NT2/D1 (cell line): ENCODE measurements at regions not wholly inside any gene's neighbourhood (a gene's known extent, or its start where the extent isn't known, plus 50 kb on each side); places are given as distances from the start of the nearest gene placed in this dataset.

Source experiments
- DNase-seq: peaks from one replicate; pipeline ENCODE4 v3.0.0-alpha.2; 2011; ENCODE audit warnings: low read depth, low spot score
- H3K27me3 ChIP-seq: 2 replicates; pipeline ENCODE4 v1.6.0; 2011; ENCODE audit warnings: mild to moderate bottlenecking; ENCODE audit not compliant: insufficient read length, insufficient read depth
- H3K36me3 ChIP-seq: 2 replicates; pipeline ENCODE4 v1.6.1; 2011; ENCODE audit warnings: mild to moderate bottlenecking, low read length, mixed read lengths; ENCODE audit not compliant: insufficient read depth, insufficient read length
- H3K4me1 ChIP-seq: 2 replicates; pipeline ENCODE4 v1.5.1; 2011; ENCODE audit not compliant: insufficient read depth, insufficient read length
- H3K4me3 ChIP-seq: 2 replicates; pipeline ENCODE4 v1.5.1; 2011; ENCODE audit warnings: low read depth; ENCODE audit not compliant: insufficient read length
- H3K9ac ChIP-seq: 2 replicates; pipeline ENCODE4 v1.6.0; 2011; ENCODE audit warnings: low read depth; ENCODE audit not compliant: insufficient read length
- H3K9me3 ChIP-seq: 2 replicates; pipeline ENCODE4 v1.5.1; 2011; ENCODE audit warnings: mild to moderate bottlenecking, low read length; ENCODE audit not compliant: insufficient read depth
- SUZ12 ChIP-seq: IDR thresholded peaks from 2 replicates; pipeline ENCODE4 v1.6.1; 2011; ENCODE audit not compliant: insufficient read length, insufficient read depth; ENCODE audit errors: extremely low read depth
- YY1 ChIP-seq: IDR thresholded peaks from 2 replicates; pipeline ENCODE4 v1.6.1; 2011; ENCODE audit not compliant: insufficient read length, insufficient read depth
- ZNF274 ChIP-seq: IDR thresholded peaks from 2 replicates; pipeline ENCODE4 v1.6.1; 2011; ENCODE audit warnings: mild to moderate bottlenecking, low read depth, low read length

DNA sequence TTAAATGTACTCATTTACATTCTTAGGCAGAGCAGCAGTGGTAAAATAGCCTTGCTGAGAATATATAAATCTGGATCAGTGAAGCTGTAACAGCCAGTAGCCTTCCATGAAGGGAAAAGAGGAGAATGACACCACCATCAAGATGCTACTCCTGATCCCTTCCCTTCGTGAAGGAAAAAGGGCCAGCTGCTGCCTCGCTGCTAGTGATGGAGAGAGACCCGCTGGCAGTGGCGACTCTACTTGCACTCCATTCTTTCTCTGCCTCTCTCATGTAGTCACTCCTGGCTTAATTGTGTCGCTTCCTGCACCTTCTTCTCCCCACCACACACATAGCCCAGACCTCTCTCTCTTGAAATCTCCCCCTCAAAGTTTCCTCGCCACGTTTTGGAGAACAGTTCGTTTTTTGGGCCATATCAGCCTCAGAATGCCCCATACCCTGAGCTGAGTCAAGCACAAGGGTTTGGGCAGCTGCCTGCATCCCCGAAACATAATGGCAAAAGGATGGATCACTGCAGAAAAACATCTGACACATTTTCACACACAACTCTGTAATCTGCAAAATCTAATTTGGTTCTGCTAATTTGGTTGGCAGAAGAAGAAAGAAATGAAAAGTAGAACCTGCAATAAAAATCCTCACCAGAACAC lies 460.3 kb upstream of the IL12A start:
- TF ChIP-seq YY1: no peak
- no peak for TF ChIP-seq ZNF274
- TF ChIP-seq SUZ12: no peak
- no peak for DNase-seq
- H3K4me1 ChIP-seq: no peaks in the 10 kb centered on the region
- no peak overlapping the region for H3K9ac ChIP-seq
- no peaks in the 10 kb centered on the region for H3K36me3 ChIP-seq
- H3K9me3 ChIP-seq: no peaks in the 10 kb centered on the region
- H3K27me3 ChIP-seq: no peaks in the 10 kb centered on the region
- H3K4me3 ChIP-seq: no peak overlapping the region

DNA sequence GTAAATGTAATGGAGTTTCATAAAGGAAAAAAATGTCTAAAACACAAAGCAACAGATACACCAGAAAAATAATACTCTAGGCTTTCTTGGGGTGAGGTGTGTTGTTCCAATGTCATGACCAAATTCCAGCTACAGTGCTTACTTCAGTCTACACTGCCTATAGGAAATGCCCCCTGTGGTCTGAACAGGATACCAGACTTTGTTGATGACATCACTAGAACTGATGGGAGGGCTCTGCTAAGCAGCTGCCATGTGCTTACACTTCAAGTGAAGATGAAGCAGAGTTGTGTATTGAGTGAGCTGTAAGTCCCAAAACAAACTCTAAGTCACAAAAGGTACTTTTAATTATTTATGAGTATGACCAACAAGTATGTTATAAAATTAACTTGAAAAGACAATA lies 456.1 kb upstream of the IL12A start:
- H3K36me3 ChIP-seq: no peaks in the 10 kb centered on the region
- no peaks in the 10 kb centered on the region for H3K9me3 ChIP-seq
- DNase-seq: no peak
- TF ChIP-seq SUZ12: no peak
- TF ChIP-seq YY1: no peak
- TF ChIP-seq ZNF274: no peak
- H3K4me1 ChIP-seq: no peaks in the 10 kb centered on the region
- no peaks in the 10 kb centered on the region for H3K27me3 ChIP-seq
- no peak overlapping the region for H3K9ac ChIP-seq
- no peak overlapping the region for H3K4me3 ChIP-seq

DNA sequence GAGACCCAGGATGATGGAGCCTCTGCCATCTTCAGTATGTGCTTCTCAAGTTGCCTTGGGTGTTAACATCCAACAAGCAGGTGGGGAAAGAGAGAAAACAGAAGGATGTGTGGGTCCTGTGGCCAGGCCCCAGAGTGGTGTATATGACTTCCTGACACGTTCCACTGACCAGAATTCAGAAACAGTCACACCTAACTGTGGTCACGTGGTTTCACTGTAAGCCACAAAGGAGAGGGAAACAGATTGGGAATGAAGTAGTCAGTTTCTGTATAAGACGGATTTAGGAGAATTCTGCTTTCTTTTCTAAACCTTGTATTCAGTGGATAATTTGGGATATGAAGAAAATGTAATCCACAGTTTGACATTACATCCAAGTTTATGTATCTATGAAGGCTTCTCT lies 454.1 kb upstream of the IL12A start:
- H3K9me3 ChIP-seq: no peaks in the 10 kb centered on the region
- no peak overlapping the region for H3K4me3 ChIP-seq
- H3K36me3 ChIP-seq: no peaks in the 10 kb centered on the region
- DNase-seq: no peak
- H3K9ac ChIP-seq: no peak overlapping the region
- H3K4me1 ChIP-seq: no peaks in the 10 kb centered on the region
- TF ChIP-seq YY1 (no peak), SUZ12 (no peak), ZNF274 (no peak)
- no peaks in the 10 kb centered on the region for H3K27me3 ChIP-seq

DNA sequence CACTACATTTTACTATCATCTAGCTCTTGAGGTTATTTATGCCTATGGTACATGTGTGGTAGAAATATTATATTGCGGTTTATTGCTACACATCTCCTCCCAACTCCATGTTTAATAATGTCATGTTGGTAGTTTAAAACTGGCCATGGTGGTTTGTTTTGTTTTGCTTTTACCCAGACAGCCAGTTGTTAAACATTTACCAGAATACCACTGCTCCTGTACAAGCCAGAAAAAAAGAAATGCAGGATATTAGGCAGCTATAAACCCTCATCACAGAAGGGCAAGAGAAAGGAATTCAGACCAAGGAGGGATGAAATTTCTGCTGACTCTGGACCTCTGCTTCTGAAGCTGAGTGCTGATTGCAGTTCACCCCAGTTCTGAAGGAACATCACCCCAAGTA lies 451.8 kb upstream of the IL12A start:
- no peaks in the 10 kb centered on the region for H3K27me3 ChIP-seq
- TF ChIP-seq YY1 (no peak), ZNF274 (no peak), SUZ12 (no peak)
- H3K4me1 ChIP-seq: no peaks in the 10 kb centered on the region
- no peak for DNase-seq
- no peaks in the 10 kb centered on the region for H3K9me3 ChIP-seq
- H3K4me3 ChIP-seq: no peak overlapping the region
- H3K9ac ChIP-seq: no peak overlapping the region
- H3K36me3 ChIP-seq: no peaks in the 10 kb centered on the region

DNA sequence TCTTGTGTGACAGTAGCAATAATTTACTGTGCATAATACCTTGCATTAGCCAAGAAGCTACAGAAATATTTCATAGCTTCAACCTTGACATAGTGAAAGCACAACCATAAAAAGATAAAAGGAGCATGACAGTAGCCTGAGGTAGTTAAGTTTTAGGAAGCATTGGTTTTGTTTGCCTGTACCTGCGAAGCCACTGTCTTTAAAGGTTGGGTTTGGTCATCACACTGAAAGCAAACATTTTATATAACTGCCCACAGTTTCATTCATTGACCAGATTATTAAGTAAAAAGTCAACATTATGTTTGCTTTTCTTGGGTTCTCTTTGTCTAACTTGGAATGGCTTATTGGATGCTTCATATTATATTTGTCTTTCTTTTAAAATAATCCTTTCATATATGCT lies 450.1 kb upstream of the IL12A start:
- no peaks in the 10 kb centered on the region for H3K9me3 ChIP-seq

DNA sequence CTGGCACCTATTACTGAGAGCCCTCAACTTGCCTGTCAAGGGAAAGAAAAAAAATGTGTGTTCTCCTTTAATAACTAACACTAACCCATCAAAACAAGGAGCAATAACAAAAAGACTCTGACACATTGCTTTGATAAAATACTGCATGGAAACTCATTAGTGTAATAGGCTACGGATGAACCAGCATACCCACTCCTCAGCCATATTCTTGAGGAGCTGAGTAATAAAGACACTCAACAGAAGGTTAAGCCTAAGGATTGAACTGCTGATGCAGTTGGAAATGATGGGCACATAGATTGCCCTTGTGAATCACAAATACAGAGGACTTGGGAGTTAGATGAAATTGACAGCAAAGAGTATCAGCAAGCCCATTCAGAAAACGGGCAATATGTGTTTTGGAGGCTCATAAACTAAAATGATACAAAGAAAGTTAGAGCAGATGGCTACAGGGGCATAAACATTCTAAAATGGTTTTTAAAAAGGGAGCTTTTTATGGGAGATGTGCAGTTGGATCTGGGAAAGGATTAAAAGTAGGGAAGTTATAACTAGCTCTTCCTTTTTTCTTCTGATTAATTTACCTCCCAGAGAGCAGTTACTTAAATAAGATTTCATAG lies 447.6 kb upstream of the IL12A start:
- H3K27me3 ChIP-seq: no peaks in the 10 kb centered on the region
- H3K9ac ChIP-seq: no peak overlapping the region
- H3K9me3 ChIP-seq: no peaks in the 10 kb centered on the region
- no peaks in the 10 kb centered on the region for H3K36me3 ChIP-seq
- no peak for DNase-seq
- no peak overlapping the region for H3K4me3 ChIP-seq
- H3K4me1 ChIP-seq: no peaks in the 10 kb centered on the region
- TF ChIP-seq ZNF274: no peak
- no peak for TF ChIP-seq SUZ12
- no peak for TF ChIP-seq YY1

More for the DNA sequence above, 450.1 kb upstream of the IL12A start:
- Histone ChIP-seq H3K27me3 (no peaks in the 10 kb centered on the region), H3K4me3 (no peak overlapping the region), H3K36me3 (no peaks in the 10 kb centered on the region), H3K9ac (no peak overlapping the region), H3K4me1 (no peaks in the 10 kb centered on the region)
- no peak for DNase-seq
- TF ChIP-seq YY1: no peak
- TF ChIP-seq ZNF274: no peak
- no peak for TF ChIP-seq SUZ12

DNA sequence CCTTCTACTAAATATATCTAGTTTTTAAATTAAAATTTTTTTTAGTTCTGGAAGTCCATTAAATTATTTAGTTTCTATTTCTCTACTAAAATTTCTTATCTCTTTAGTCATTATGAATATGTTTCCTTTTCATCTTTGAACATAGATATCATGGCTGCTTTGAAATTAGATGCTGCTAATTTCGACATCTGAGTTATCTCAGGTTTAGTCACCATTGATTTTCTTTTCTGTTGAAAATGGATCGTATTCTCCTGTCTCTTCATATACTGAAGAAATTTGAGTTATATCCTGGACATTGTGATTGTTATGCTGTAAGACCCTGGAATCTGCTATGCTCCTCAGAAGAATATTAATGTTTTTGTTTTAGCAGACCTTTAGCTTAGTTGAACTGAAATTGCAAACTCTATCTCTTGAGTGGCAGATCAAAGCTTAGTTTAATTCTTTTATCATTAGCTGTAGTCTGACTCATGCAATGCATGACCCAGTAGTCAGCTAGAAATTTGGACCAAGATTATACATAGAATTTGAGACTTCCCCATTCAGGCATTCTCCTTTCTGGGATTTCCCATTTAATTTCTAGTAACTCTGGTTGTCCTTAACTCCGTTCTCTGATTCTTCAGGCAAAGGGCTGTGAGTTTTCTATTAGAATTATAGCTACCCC lies 439.8 kb upstream of the IL12A start:
- DNase-seq: no peak
- H3K27me3 ChIP-seq: no peaks in the 10 kb centered on the region
- TF ChIP-seq ZNF274 (no peak), YY1 (no peak), SUZ12 (no peak)

More for the DNA sequence above, 439.8 kb upstream of the IL12A start:
- Histone ChIP-seq H3K4me3 (no peak overlapping the region), H3K36me3 (no peaks in the 10 kb centered on the region), H3K9ac (no peak overlapping the region), H3K4me1 (no peaks in the 10 kb centered on the region), H3K9me3 (no peaks in the 10 kb centered on the region)
